ENCODE measurements at regions not wholly inside any gene's neighbourhood (a gene's known extent, or its start where the extent isn't known, plus 50 kb on each side); places are given as distances from the start of the nearest gene placed in this dataset.

DNA sequence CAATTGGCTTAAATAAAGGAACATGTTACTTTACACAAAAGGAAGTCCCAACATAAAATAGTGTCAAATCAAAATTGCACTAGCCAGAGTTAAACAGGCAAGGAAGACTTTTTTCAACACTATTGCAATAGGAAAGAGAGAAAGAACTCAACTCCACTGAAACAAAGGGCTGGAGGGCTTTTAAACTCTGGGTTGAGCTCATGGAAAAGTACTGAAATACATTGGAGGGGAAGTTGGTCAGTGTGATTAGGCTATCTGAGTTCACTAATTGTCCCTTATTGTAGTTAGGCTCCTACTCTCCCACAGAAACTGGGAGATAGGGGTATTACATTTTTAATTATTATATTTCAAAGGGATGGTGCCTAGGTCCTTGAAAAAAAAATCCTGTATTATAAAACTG, 491.2 kb upstream of the LCORL start:
- no peak for ATAC-seq
- TF ChIP-seq ZFP3 (CRISPR knock-in tag; IDR thresholded peaks at IDR 0.05) (no peak), TOX (CRISPR knock-in tag; IDR thresholded peaks at IDR 0.05; ENCODE audit: borderline replicate concordance) (no peak), ZFP30 (CRISPR knock-in tag; IDR thresholded peaks at IDR 0.05) (no peak), CSDC2 (CRISPR knock-in tag; IDR thresholded peaks at IDR 0.05) (no peak), ZNF565 (CRISPR knock-in tag; conservative IDR thresholded peaks at IDR 0.05; ENCODE audit: low read depth) (no peak), SNAI2 (CRISPR knock-in tag; IDR thresholded peaks at IDR 0.05) (no peak), ZNF70 (CRISPR knock-in tag; IDR thresholded peaks at IDR 0.05) (no peak), ESRRG (CRISPR knock-in tag; IDR thresholded peaks at IDR 0.05) (no peak), PPARA (CRISPR knock-in tag; IDR thresholded peaks at IDR 0.05; ENCODE audit: borderline replicate concordance) (no peak)
- TF ChIP-seq, protein P1, sequence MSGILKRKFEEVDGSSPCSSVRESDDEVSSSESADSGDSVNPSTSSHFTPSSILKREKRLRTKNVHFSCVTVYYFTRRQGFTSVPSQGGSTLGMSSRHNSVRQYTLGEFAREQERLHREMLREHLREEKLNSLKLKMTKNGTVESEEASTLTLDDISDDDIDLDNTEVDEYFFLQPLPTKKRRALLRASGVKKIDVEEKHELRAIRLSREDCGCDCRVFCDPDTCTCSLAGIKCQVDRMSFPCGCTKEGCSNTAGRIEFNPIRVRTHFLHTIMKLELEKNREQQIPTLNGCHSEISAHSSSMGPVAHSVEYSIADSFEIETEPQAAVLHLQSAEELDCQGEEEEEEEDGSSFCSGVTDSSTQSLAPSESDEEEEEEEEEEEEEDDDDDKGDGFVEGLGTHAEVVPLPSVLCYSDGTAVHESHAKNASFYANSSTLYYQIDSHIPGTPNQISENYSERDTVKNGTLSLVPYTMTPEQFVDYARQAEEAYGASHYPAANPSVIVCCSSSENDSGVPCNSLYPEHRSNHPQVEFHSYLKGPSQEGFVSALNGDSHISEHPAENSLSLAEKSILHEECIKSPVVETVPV (CRISPR knock-in tag; IDR thresholded peaks at IDR 0.05): no peak
- TF ChIP-seq, protein P2, sequence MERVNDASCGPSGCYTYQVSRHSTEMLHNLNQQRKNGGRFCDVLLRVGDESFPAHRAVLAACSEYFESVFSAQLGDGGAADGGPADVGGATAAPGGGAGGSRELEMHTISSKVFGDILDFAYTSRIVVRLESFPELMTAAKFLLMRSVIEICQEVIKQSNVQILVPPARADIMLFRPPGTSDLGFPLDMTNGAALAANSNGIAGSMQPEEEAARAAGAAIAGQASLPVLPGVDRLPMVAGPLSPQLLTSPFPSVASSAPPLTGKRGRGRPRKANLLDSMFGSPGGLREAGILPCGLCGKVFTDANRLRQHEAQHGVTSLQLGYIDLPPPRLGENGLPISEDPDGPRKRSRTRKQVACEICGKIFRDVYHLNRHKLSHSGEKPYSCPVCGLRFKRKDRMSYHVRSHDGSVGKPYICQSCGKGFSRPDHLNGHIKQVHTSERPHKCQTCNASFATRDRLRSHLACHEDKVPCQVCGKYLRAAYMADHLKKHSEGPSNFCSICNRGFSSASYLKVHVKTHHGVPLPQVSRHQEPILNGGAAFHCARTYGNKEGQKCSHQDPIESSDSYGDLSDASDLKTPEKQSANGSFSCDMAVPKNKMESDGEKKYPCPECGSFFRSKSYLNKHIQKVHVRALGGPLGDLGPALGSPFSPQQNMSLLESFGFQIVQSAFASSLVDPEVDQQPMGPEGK (CRISPR knock-in tag; IDR thresholded peaks at IDR 0.05; ENCODE audit: borderline replicate concordance): no peak

GRCh38 chr4:18511727-18512126, 490.2 kb upstream of the LCORL start:
- TF ChIP-seq, protein P3, sequence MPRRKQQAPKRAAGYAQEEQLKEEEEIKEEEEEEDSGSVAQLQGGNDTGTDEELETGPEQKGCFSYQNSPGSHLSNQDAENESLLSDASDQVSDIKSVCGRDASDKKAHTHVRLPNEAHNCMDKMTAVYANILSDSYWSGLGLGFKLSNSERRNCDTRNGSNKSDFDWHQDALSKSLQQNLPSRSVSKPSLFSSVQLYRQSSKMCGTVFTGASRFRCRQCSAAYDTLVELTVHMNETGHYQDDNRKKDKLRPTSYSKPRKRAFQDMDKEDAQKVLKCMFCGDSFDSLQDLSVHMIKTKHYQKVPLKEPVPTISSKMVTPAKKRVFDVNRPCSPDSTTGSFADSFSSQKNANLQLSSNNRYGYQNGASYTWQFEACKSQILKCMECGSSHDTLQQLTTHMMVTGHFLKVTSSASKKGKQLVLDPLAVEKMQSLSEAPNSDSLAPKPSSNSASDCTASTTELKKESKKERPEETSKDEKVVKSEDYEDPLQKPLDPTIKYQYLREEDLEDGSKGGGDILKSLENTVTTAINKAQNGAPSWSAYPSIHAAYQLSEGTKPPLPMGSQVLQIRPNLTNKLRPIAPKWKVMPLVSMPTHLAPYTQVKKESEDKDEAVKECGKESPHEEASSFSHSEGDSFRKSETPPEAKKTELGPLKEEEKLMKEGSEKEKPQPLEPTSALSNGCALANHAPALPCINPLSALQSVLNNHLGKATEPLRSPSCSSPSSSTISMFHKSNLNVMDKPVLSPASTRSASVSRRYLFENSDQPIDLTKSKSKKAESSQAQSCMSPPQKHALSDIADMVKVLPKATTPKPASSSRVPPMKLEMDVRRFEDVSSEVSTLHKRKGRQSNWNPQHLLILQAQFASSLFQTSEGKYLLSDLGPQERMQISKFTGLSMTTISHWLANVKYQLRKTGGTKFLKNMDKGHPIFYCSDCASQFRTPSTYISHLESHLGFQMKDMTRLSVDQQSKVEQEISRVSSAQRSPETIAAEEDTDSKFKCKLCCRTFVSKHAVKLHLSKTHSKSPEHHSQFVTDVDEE (CRISPR knock-in tag; IDR thresholded peaks at IDR 0.05): no peak
- TF ChIP-seq CREB5 (CRISPR knock-in tag; IDR thresholded peaks at IDR 0.05; ENCODE audit: low read depth): no peak
- no peak for TF ChIP-seq PPARA (CRISPR knock-in tag; IDR thresholded peaks at IDR 0.05; ENCODE audit: borderline replicate concordance)
- no peak for TF ChIP-seq GLIS3 (CRISPR knock-in tag; IDR thresholded peaks at IDR 0.05)
- TF ChIP-seq, protein P2 (CRISPR knock-in tag; IDR thresholded peaks at IDR 0.05; ENCODE audit: borderline replicate concordance): no peak
- TF ChIP-seq ZNF70 (CRISPR knock-in tag; IDR thresholded peaks at IDR 0.05): no peak
- TF ChIP-seq SNAI2 (CRISPR knock-in tag; IDR thresholded peaks at IDR 0.05): no peak
- TF ChIP-seq ISL1 (CRISPR knock-in tag; IDR thresholded peaks at IDR 0.05): no peak
- TF ChIP-seq BACH2 (CRISPR knock-in tag; IDR thresholded peaks at IDR 0.05; ENCODE audit: borderline replicate concordance): no peak
- TF ChIP-seq ZNF565 (CRISPR knock-in tag; conservative IDR thresholded peaks at IDR 0.05; ENCODE audit: low read depth): no peak
- no peak for TF ChIP-seq RARB (CRISPR knock-in tag; IDR thresholded peaks at IDR 0.05)
- TF ChIP-seq TCF4 (CRISPR knock-in tag; IDR thresholded peaks at IDR 0.05; ENCODE audit: borderline replicate concordance): no peak
- TF ChIP-seq, protein P1 (CRISPR knock-in tag; IDR thresholded peaks at IDR 0.05): no peak
- no peak for ATAC-seq

GRCh38 chr4:18508786-18509185, 487.2 kb upstream of the LCORL start:
- TF ChIP-seq, protein P2 (CRISPR knock-in tag; IDR thresholded peaks at IDR 0.05; ENCODE audit: borderline replicate concordance): no peak
- TF ChIP-seq ESRRG (CRISPR knock-in tag; IDR thresholded peaks at IDR 0.05) (no peak), ZC3H10 (CRISPR knock-in tag; IDR thresholded peaks at IDR 0.05) (no peak), CSDC2 (CRISPR knock-in tag; IDR thresholded peaks at IDR 0.05) (no peak), GLIS3 (CRISPR knock-in tag; IDR thresholded peaks at IDR 0.05) (no peak), ARNTL (CRISPR knock-in tag; IDR thresholded peaks at IDR 0.05; ENCODE audit: borderline replicate concordance, low read depth) (no peak)
- no peak for ATAC-seq

Measured in SK-N-SH treated with all-trans-retinoic acid at 6 μM for 48 hours (cell line).